Uterus (tissue), 3 donors: ENCODE measurements at regions not wholly inside any gene's neighbourhood (a gene's known extent, or its start where the extent isn't known, plus 50 kb on each side); places are given as distances from the start of the nearest gene placed in this dataset.

Experiments used
- DNase-seq, 2 donors: peaks; one replicate each; pipeline ENCODE4 v3.0.0-alpha.2; 2019 to 2020
- H3K27ac ChIP-seq, 2 donors: fragments of 200-600 bp; sonication (generic); 1 replicate in 1 of 2; 2 replicates in 1 of 2; pipeline ENCODE4 v1.5.1; 2016 to 2018
- H3K27me3 ChIP-seq, 2 donors: fragments of 200-600 bp; sonication (generic); one replicate each; pipeline ENCODE4 v1.5.1; 2018 to 2019; ENCODE audit warnings: control low read depth in 1 of 2
- H3K36me3 ChIP-seq, 2 donors: fragments of 200-600 bp; sonication (generic); one replicate each; pipeline ENCODE4 v1.5.1; 2019; ENCODE audit warnings: control low read depth in 1 of 2
- H3K4me1 ChIP-seq, 2 donors: fragments of 200-600 bp; sonication (generic); one replicate each; pipeline ENCODE4 v1.5.1; 2018 to 2019; ENCODE audit warnings: control low read depth in 1 of 2
- H3K4me3 ChIP-seq, 2 donors: fragments of 200-600 bp; sonication (generic); 1 replicate in 1 of 2; 2 replicates in 1 of 2; pipeline ENCODE4 v1.5.1; 2018 to 2019; ENCODE audit warnings: mild to moderate bottlenecking in 1 of 2
- H3K9me3 ChIP-seq, 2 donors: fragments of 200-600 bp; sonication (generic); one replicate each; pipeline ENCODE4 v1.5.1; 2019; ENCODE audit warnings: control low read depth in 1 of 2
- POLR2A ChIP-seq, 2 donors: fragments of 450-650 bp; IDR thresholded peaks; one replicate each; pipeline ENCODE4 v1.6.1; 2016; ENCODE audit warnings: antibody characterized with exemption in 2 of 2, mild to moderate bottlenecking in 1 of 2, moderate library complexity in 1 of 2
- intact Hi-C: fragments of 100-400 bp; cut with DNase I; formaldehyde crosslinking; loops from one replicate; pipeline ENCODE4 v1.15.1; 2023; ENCODE audit warnings: low total_unique reads
- TF ChIP-seq, protein P1 (sequence below), 4 experiments: fragments of 200-600 bp in 2 of 4; fragments of 450-650 bp in 2 of 4; sonication (generic) in 2 of 4; IDR thresholded peaks; one replicate each; pipeline ENCODE4 v1.5.1; 2016 to 2019; ENCODE audit warnings: antibody characterized with exemption in 4 of 4, mild to moderate bottlenecking in 2 of 4, moderate library complexity in 1 of 4
- donor health status: DM: yes; HTN: yes; CAD: no.

DNA sequence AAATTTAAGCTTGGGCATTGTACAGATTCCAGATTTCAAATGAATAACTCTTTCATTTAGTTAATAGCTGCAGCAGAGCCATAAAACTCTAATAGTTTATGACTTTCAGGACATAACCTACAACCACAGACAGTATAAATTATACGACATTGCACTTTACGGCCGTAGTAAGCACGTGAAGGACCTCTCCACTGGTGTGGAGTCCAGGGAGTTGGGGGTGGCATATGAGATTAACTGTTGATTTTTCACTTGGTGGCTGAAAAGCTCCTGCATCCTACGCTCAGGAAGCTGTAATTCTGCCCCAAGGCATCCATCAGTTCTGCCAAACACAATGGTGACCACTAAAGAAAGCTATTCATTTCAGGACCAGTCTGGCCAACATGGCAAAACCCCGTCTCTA lies 376.2 kb downstream of the SOX11 start:
- DNase-seq, result no peak
- no peak overlapping the region for H3K27ac ChIP-seq
- TF ChIP-seq POLR2A (IDR thresholded peaks at IDR 0.05), result no peak
- TF ChIP-seq, protein P1, sequence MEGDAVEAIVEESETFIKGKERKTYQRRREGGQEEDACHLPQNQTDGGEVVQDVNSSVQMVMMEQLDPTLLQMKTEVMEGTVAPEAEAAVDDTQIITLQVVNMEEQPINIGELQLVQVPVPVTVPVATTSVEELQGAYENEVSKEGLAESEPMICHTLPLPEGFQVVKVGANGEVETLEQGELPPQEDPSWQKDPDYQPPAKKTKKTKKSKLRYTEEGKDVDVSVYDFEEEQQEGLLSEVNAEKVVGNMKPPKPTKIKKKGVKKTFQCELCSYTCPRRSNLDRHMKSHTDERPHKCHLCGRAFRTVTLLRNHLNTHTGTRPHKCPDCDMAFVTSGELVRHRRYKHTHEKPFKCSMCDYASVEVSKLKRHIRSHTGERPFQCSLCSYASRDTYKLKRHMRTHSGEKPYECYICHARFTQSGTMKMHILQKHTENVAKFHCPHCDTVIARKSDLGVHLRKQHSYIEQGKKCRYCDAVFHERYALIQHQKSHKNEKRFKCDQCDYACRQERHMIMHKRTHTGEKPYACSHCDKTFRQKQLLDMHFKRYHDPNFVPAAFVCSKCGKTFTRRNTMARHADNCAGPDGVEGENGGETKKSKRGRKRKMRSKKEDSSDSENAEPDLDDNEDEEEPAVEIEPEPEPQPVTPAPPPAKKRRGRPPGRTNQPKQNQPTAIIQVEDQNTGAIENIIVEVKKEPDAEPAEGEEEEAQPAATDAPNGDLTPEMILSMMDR (IDR thresholded peaks at IDR 0.05), result no peak
- H3K4me1 ChIP-seq, result no peaks in the 10 kb centered on the region
- H3K27me3 ChIP-seq, result no peaks in the 10 kb centered on the region
- intact Hi-C loops, result no loop called here
- no peak overlapping the region for H3K4me3 ChIP-seq
- no peaks in the 10 kb centered on the region for H3K36me3 ChIP-seq
- H3K9me3 ChIP-seq, result no peaks in the 10 kb centered on the region

DNA sequence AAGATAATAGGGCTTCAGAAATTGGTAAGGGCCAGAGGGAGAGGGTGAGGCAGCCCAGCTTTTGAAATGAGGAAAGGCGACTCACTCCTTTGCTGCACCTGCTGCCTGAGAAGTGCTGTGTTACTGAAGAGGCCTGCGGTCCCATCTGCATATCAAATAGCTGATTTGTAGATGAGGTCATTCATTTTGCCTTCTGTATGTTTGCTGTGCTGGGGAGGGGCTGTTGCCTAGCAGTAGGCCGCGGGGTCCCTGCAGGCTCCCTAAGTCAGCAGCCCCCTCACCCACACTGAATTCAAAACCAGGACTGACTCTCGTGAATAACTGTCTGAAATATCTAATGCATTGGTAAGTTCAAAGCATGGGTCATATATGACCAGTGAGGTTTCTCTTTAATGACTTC lies 377.2 kb downstream of the SOX11 start:
- no peak for DNase-seq
- Histone ChIP-seq H3K27ac (no peak overlapping the region), H3K36me3 (no peaks in the 10 kb centered on the region), H3K9me3 (no peaks in the 10 kb centered on the region), H3K27me3 (no peaks in the 10 kb centered on the region), H3K4me1 (no peaks in the 10 kb centered on the region), H3K4me3 (no peak overlapping the region)
- TF ChIP-seq, protein P1 (IDR thresholded peaks at IDR 0.05), result no peak
- TF ChIP-seq POLR2A (IDR thresholded peaks at IDR 0.05), result no peak
- intact Hi-C loops, result no loop called here

DNA sequence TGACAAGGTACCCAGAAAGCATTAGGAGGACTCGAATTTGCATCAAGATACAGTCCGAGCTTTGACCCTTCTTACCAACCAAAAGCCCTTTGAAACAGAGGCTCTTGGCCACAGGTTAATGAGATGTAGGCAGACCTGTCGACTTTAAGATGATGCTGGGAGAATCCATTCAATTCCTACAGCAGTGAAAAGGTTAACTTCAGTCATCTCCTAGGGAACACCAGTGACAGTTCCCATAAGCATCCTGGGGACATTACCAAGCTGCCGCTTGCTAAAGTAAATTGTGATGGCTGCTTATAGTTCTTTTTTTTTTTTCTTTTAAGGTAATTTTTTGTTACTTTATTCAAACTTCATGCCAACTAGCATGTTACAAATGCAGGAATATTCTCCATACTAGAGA lies 379.3 kb downstream of the SOX11 start:
- H3K27ac ChIP-seq, result no peak overlapping the region
- intact Hi-C loops, result no loop called here
- no peak for TF ChIP-seq POLR2A (IDR thresholded peaks at IDR 0.05)
- TF ChIP-seq, protein P1 (IDR thresholded peaks at IDR 0.05), result no peak
- no peaks in the 10 kb centered on the region for H3K27me3 ChIP-seq
- H3K4me3 ChIP-seq, result no peak overlapping the region
- no peaks in the 10 kb centered on the region for H3K4me1 ChIP-seq
- H3K9me3 ChIP-seq, result no peaks in the 10 kb centered on the region
- H3K36me3 ChIP-seq, result no peaks in the 10 kb centered on the region
- no peak for DNase-seq

DNA sequence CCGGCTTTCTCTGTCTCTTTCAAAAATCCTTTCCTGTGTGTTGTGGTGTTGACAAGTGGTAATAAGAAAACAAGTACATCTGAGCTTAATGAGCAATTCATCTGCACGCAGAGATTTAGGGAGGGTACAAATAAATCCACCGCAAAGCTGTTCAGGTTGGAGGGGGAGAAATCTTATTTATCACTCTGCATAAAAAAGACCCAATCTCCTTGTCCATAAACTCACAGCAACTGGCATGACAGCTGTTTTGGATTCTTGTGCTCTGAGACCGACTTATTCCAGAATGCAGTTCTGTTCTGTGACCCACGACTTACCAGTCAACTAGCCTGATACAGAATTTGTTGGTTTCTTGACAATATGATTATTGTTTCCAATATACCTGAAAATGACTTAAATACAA lies 380.1 kb downstream of the SOX11 start:
- no peaks in the 10 kb centered on the region for H3K27me3 ChIP-seq
- H3K9me3 ChIP-seq, result no peaks in the 10 kb centered on the region
- intact Hi-C loops, result no loop called here
- no peak overlapping the region for H3K27ac ChIP-seq
- DNase-seq, result no peak
- H3K4me3 ChIP-seq, result no peak overlapping the region
- H3K4me1 ChIP-seq, result no peaks in the 10 kb centered on the region
- no peaks in the 10 kb centered on the region for H3K36me3 ChIP-seq
- TF ChIP-seq, protein P1 (IDR thresholded peaks at IDR 0.05), result no peak
- TF ChIP-seq POLR2A (IDR thresholded peaks at IDR 0.05), result no peak

DNA sequence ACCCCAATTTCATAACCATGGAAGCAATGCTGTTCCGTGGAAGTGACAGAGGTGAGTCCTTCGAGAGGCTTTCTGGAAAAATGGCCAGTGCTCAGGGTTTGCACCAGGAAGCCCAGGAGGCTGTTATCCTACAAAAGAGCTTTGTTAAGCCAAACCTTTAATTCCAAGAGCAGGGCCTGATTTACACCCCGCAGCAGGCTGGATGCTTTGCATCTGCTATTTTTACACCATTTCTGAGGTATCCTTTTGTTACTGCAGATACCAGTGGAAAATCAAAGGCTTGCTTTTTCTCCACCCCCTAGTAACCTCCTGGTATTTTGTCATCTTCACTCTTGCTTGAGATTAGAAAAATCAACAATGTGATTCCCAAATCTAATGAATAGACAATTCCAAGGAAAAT lies 380.6 kb downstream of the SOX11 start:
- Histone ChIP-seq H3K4me1 (no peaks in the 10 kb centered on the region), H3K27me3 (no peaks in the 10 kb centered on the region), H3K9me3 (no peaks in the 10 kb centered on the region), H3K4me3 (no peak overlapping the region), H3K36me3 (no peaks in the 10 kb centered on the region), H3K27ac (no peak overlapping the region)
- intact Hi-C loops, result no loop called here
- TF ChIP-seq, protein P1 (IDR thresholded peaks at IDR 0.05), result no peak
- TF ChIP-seq POLR2A (IDR thresholded peaks at IDR 0.05), result no peak
- no peak for DNase-seq
